ENCODE measurements at regions not wholly inside any gene's neighbourhood (a gene's known extent, or its start where the extent isn't known, plus 50 kb on each side); places are given as distances from the start of the nearest gene placed in this dataset.

DNA sequence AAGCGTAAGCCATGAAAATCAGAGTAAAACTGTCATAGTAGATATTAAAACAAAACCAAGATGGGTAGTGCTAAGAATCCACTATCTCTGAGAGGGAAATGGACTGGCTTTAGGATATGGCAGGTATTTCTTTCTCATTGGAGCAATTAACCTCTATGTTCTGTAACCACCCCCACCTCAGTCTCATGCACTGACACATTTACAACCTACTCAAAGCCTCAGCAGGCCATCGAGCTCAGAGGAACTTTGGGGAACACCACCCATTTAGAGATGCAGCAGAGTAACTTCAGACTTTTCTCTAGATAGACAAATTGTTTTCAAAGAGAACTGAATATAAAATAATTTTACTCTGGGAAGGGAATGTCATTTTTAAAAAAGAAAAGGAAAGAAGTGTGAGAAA, 615.8 kb upstream of the ZFHX3 start:
- DNase-seq = no peak

GRCh38 chr16:73636196-73636595, 588.3 kb upstream of the ZFHX3 start:
- DNase-seq = no peak

DNA sequence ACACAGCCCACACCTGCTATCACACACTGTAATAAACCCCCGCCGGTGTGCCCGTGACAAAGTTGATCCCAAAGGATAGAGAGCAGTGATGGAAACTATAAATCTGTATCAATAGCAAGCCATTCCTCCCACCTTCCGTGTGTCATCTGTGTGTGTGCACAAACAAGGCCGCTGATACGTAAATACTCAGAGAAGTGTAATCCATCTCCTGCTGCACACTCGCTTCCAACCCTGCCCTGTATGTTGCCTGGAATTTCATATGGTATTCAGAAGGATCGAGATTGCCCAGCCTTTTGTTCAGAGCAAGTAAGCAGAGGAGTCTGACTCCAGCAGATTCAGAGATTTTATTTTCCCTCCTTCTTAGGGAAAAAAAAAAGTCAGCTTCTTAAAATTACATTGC, 581.1 kb upstream of the ZFHX3 start:
- DNase-seq = no peak

- no peak for DNase-seq
Observed at GRCh38 chr16:73617738-73618137, 569.8 kb upstream of the ZFHX3 start.

GRCh38 chr16:73616770-73617169, 568.8 kb upstream of the ZFHX3 start:
- DNase-seq = no peak

DNA sequence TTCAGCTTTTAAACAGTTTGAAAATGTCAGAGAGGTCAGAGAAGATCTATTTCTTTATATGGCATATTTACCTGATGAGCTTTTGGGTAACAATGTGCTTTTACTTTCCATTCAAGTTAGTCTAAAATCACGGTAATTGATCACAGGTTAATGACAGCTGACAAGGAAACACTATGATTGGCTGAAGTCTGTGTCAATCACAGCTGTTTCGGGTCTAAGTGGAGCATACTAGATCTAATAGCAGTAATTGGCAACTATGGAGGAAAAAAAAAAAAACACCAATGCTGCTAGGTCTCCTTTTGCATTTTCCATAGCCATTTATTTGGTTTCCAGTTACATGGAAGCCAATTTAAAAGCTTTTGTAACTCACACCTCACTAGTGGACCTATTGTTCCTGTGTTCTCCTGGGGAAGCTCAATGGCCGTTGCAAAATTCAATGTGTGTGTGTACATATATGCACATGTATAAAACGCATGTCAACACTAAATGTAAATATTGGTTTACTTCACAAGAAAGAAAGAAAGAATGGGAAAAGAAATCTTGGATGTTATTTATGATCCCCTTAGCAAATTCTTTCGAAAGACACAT, 568.3 kb upstream of the ZFHX3 start:
- DNase-seq = no peak

DNA sequence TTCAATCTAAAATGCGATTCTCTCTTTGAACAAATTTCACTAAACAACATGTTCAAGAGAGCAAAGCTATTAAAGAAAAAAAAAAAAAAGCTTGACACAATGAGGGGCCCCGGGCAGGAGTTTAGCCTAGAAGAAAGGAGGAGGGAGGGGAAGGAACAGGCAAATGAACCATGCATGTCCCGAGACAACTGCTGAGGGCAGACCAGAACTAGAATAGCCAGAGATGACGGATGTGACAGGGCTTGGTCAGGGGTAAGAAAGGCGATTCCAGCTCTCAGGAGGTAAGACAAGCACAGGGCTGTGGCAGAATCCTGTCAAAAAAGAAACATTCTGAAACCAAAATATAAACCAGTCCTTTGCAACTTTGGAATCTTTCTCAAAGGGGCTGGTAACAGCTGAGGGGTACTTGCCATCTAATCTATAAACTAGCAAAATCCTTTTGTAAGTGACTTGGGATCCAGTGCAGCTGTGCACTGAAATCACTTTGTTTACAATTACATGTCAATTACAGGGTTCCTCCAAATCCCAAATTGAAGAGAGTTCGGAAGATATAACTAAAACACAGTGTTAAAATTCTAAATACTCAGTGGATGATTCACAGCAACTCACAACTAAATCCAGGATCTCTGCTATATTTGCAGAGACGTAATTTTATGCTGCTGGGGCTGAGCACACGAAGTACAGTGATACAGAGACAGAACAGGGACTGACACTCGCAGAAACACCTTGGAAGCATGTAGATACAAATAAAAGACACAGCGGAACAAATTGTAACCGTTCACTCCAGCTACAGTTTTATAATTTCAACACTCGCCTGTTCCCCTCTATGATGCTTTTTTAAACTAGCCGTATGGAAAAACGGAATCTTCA, 567.4 kb upstream of the ZFHX3 start:
- no peak for DNase-seq

DNA sequence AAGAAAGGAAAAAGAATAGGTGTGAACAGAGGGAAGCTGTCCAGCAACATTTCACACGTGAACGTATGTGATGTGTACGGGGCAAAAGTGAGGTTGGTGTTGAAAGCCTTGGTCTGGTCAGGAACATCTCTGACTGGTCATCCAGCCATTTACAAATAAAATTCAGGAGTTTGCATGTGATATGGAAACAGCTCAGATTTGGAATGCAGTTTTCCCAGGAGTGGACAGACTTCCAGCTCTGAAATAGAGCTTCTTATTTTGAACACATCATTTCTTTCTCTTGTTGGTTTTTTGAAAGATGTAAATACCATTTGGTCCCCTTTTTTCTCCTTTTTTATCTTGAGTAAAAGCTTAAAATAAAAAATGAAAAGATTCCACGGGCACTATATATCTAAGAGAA, 566.2 kb upstream of the ZFHX3 start:
- DNase-seq = no peak

- DNase-seq = no peak
Observed at GRCh38 chr16:73610605-73611156, 562.8 kb upstream of the ZFHX3 start.

- no peak for DNase-seq
Observed at GRCh38 chr16:73610160-73610559, 562.2 kb upstream of the ZFHX3 start.

GRCh38 chr16:73608911-73609310, 561.0 kb upstream of the ZFHX3 start:
- DNase-seq = no peak

GRCh38 chr16:73605309-73605708, 557.4 kb upstream of the ZFHX3 start:
- no peak for DNase-seq

DNA sequence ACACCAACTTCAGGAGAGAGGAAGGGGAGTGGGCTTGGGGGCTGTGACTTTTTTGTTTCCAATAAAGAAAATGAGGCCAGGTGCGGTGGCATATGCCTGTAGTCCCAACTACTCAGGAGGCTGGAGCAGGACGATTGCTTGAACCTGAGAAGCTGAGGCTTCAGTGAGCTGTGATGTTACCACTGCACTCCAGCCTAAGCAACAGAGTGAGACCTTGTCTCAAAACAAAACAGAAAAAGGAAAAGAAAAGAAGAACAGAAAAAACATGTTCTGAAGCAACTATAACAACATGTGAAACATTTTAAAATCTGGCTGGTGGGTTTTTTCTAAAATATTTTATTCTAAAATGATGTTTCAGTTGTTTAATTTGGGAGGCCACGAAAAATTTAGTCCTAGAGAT, 554.0 kb upstream of the ZFHX3 start:
- no peak for DNase-seq

GRCh38 chr16:73599870-73600269, 551.9 kb upstream of the ZFHX3 start:
- no peak for DNase-seq

- no peak for DNase-seq
Observed at GRCh38 chr16:73599351-73599750, 551.4 kb upstream of the ZFHX3 start.

GRCh38 chr16:73584157-73584556, 536.2 kb upstream of the ZFHX3 start:
- no peak for DNase-seq

- no peak for DNase-seq
Observed at GRCh38 chr16:73572135-73572828, 524.4 kb upstream of the ZFHX3 start.

- no peak for DNase-seq
Observed at GRCh38 chr16:73569266-73569980, 521.5 kb upstream of the ZFHX3 start.

DNA sequence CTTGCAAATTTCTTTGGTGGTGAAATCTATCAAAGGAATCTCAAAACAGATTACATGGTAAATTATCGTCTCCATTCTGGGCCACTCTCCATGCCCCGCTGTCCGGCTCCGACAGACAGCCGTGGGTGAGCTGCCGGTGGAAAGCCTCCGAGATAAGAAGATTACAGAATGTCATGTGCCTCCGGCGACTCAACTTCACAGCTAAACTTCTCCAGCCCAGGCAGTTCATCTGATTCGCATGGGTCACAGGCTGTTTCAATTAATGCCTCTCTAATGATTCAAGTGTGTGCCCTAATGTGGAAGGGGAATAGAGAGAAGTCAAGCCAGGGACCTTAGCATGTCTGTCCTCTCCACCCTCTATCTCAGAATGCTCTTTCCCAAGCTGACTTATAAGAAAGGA, 520.8 kb upstream of the ZFHX3 start:
- no peak for DNase-seq

DNA sequence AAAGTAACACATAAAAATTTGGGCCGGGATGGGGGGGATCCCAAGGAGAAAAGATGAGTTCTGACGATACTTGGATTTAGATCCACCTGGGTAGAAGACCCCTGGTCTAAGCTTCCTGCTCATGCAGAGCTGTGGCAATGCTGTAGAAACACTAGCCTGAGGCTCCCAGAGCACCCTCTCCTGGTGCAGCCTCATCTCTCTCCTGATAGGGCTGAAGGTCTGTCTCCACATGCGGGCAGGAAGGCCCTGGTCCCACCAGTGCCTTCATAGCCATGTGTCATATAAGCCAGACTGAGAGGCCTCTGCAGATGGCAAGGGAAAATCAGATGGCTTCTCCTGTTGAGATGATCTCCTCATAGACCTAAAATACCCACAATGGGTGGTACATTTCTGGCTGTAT, 518.0 kb upstream of the ZFHX3 start:
- no peak for DNase-seq

- DNase-seq = no peak
Observed at GRCh38 chr16:73565263-73565662, 517.3 kb upstream of the ZFHX3 start.

GRCh38 chr16:73563709-73564108, 515.8 kb upstream of the ZFHX3 start:
- no peak for DNase-seq

GRCh38 chr16:73560497-73560896, 512.6 kb upstream of the ZFHX3 start:
- no peak for DNase-seq

Measured in activated CD8-positive, alpha-beta memory T cell treated with anti-CD3 and anti-CD28 coated beads, Interleukin-2, amount 50 U/mL, for 48 hours (primary cell).